NOMO-1 treated with dmso at 0.1 percent for 144 hours (cell line): ENCODE measurements at regions not wholly inside any gene's neighbourhood (a gene's known extent, or its start where the extent isn't known, plus 50 kb on each side); places are given as distances from the start of the nearest gene placed in this dataset.

ENCODE experiments used
- DNase-seq: peaks from one replicate; lab custom pipeline; 2025; ENCODE audit not compliant: unreplicated experiment; lab: John Stamatoyannopoulos, UW

DNA sequence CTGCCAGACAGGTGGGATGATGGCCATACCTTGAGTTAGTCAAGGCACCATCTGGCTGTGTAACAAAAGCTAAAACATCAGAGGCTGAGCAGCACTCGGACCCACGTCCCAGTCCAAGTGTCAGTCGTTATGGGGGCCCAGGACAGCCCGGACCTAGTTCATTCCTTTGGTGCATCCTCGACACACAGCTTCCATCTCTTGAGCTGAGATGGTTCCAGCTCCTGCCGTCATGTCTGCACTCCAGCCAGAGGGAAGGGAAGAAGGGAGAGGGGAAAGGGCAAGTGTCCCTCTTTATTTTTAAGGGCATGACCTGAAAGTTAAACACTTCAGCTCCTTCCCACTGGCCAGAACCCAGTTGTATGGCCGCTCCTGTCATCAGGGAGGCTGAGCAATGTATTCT, 218.0 kb downstream of the SEC14L1 start:
- no peak for DNase-seq

- DNase-seq: no peak
Measured at GRCh38 chr17:77359236-77359635, 218.5 kb downstream of the SEC14L1 start.

- no peak for DNase-seq
Measured at GRCh38 chr17:77361986-77362620, 221.3 kb downstream of the SEC14L1 start.

- no peak for DNase-seq
Measured at GRCh38 chr17:77363821-77364361, 223.1 kb downstream of the SEC14L1 start.

GRCh38 chr17:77364381-77364911, 223.7 kb downstream of the SEC14L1 start:
- no peak for DNase-seq

- no peak for DNase-seq
Measured at GRCh38 chr17:77364941-77365583, 224.3 kb downstream of the SEC14L1 start.

DNA sequence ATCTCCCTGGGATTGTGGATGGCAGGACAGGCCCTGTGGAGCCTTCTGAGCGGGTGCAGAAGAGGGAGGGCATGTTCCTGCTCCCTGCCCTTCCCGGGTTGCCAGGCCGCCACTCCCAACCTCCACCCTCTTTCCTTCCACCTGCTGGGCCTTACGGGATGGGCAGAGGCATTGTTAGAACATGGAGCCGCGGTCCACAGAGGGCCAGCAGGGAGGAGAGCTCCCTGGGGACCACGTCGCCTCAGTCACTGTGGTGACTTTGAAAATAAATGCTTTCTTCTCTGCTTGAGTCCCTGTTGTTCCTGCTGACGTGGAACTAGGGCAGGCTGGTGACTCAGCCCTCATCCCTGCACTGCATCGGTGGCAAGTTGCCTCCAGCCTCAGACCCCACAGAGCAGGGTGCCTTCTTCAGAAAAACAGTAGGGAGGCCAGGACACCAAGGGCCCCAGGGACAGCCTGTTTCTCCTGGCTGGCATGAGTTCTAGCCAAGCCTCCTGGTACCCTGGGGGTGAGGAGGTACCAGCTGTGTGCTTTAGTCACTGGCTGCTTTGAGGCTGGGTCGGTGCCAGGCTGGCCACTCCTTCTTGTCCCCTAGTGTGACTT, 224.9 kb downstream of the SEC14L1 start:
- DNase-seq: no peak

DNA sequence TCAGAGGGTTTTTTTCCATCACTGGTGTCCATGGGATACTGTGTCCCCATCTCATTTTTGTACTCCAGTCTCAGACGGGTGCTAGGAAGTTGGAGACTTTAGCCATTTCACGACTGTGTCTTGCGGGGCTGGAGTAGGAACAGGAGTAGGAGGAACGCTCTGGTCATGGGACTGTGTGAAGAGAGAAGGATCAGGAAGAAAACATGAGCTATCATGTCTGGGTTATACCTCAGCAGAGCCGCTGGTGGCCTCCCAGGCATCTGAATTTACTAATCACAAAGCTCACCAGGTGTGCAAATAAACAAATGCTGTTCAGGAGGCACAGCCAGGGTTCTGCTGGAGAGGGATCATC, 225.4 kb downstream of the SEC14L1 start:
- DNase-seq: no peak

- DNase-seq: no peak
Measured at GRCh38 chr17:77366558-77367245, 225.9 kb downstream of the SEC14L1 start.

DNA sequence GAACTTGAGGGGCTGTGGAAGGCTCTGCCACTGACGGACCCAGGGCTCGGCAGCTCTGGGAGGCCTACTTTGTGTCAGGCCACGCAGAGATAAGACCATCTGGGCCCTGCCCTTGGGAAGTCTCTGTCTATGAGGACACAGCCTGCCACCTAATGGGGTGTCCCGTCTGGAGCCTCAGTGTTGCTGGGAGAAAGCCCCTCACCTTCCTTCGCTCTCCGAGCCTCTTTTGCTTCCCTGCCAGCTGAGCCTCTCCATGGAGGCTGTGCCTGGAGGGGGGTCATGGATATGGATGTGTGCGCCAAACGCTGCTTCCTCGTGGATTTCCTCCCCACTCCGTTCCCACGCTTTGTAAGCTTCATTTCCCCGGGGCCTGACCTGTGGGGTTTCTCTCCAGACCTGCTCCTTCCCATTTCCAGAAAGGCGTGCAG, 228.8 kb downstream of the SEC14L1 start:
- no peak for DNase-seq

GRCh38 chr17:77370586-77370985, 229.8 kb downstream of the SEC14L1 start:
- DNase-seq: no peak

DNA sequence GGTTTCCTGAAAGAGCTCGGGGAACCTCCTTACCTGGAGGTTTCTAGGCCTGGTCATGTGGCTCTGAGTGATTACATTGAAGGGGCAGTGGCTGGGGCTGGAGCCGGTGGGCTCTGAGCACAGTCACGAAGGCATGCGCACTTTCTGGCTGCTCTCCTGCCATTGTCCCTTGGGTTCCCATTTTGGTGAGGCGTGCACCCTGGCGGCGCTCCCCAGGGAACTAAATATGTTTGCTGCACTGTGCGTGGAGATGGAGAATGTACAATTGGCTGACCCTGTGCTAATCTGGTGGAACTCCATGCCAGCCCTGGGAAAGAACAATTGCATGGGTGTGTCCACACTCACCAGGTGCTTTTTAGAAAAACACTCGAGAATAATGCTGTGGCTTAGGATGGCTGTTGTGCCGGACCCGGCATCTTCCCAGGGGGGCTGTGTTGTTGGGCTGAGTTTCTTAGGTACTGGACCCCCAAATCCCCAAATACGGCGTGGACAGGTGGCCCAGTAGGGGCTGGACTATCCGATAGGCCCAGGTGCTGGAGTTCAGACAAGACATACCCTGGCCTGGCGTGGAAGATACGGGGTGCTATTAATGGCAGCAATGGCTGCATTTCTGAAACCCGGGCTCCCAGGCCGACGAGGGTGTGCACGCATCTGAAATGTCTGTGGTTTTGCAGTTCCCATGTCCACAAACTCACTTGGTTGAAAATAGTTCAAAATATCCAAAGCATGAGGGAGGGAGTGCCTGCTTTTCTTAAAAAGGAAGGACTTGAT, 230.5 kb downstream of the SEC14L1 start:
- DNase-seq: no peak

GRCh38 chr17:77371888-77372443, 231.2 kb downstream of the SEC14L1 start:
- DNase-seq: no peak

DNA sequence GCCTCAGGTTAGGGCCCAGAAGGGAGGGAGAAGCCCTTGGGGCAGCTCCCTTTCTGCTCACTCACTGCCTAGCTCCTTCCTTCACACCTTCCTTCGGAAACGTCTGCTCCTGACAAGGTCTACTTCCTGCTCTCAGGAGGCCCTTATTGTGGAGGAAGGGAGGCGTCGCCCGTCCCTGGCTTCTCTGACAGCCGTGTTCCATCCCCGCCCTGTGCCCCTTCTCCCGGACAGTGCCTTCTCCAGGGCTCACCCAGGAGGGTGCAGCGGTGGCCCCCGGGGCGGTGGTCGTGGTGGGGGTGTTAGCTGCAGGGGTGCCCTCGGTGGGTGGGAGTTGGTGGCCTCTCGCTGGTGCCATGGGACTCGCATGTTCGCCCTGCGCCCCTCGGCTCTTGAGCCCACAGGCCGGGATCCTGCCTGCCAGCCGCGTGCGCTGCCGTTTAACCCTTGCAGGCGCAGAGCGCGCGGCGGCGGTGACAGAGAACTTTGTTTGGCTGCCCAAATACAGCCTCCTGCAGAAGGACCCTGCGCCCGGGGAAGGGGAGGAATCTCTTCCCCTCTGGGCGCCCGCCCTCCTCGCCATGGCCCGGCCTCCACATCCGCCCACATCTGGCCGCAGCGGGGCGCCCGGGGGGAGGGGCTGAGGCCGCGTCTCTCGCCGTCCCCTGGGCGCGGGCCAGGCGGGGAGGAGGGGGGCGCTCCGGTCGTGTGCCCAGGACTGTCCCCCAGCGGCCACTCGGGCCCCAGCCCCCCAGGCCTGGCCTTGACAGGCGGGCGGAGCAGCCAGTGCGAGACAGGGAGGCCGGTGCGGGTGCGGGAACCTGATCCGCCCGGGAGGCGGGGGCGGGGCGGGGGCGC, 231.9 kb downstream of the SEC14L1 start:
- DNase-seq: peak; percentile 60

DNA sequence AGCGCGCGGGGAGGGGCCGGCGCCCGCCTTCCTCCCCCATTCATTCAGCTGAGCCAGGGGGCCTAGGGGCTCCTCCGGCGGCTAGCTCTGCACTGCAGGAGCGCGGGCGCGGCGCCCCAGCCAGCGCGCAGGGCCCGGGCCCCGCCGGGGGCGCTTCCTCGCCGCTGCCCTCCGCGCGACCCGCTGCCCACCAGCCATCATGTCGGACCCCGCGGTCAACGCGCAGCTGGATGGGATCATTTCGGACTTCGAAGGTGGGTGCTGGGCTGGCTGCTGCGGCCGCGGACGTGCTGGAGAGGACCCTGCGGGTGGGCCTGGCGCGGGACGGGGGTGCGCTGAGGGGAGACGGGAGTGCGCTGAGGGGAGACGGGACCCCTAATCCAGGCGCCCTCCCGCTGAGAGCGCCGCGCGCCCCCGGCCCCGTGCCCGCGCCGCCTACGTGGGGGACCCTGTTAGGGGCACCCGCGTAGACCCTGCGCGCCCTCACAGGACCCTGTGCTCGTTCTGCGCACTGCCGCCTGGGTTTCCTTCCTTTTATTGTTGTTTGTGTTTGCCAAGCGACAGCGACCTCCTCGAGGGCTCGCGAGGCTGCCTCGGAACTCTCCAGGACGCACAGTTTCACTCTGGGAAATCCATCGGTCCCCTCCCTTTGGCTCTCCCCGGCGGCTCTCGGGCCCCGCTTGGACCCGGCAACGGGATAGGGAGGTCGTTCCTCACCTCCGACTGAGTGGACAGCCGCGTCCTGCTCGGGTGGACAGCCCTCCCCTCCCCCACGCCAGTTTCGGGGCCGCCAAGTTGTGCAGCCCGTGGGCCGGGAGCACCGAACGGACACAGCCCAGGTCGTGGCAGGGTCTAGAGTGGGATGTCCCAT, 232.8 kb downstream of the SEC14L1 start:
- DNase-seq: no peak

DNA sequence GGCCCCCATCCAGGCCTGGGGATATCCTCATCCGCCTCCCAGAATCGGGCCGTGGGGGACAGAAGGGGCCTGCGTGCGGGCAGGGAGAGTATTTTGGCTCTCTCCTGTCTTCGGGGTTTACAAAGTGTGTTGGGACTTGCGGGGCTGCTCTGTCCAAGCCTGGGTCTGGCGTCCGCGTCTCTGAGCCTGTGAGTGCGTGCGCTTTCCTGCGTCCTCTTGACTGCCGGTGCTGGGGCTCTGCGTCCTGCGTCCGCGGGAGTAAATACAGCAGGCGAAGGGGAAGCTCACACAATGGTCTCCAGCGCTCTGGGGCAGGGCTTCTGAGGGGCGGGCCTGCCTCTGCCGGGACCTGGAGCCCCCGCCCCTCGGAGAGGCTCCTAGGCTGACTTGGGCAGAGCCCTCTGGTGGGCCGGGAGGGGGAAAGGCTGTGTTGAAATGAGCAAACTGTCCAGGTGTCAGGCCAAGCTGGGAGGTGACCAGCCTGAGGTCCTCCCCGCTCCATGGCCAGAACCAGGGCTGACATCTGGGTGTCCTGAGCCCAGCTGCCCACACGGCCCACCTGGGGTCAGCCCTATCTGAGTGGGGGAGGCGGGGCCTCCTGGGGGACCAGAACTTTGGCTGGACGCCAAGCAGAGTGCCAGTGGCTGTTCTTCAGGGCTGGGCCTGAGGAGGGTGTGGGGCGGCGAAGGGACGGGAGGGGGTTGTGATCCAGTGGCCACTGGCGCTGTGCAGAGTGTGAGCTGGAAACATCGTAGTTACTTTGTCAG, 233.6 kb downstream of the SEC14L1 start:
- peak; percentile 30 for DNase-seq

DNA sequence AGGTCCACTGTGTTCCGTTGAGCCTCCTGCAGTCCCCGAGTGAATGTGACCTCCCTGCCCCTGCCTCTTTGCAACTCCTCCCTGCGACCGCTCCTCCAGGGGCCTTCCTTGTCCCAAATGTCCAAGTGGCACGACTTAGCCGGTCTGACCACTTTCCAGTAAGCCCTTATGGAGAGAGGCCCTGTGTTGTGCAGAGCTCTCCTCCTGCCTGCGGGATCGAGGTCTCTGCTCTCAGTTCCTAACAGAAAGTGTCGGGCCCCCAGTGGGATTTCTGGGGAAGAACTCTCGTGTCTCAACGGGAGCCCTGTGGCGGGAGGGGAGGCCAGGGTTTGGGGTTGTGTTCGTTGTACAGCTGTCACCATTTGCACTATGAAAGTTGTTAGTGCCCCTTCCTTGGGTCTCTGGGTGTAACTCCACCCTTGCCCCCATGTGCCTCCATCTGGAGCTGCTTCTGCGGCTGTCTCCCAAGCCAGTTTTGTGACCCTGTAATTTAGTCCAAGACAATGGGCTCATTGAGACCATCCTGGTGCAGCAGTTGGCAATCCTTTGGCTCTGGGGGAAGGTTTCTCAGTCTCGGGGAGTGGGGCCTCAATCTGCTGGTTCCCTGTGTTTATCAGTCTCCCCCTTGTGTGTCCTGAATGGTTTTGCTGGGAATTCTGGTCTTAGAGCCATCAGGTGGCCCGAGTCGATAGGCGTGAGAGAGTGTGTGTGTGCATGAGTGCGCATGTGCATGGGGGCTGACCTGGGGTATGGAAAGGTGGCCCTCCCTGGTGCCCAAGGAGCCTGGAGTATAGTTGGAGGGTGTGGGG, 234.5 kb downstream of the SEC14L1 start:
- DNase-seq: no peak
